B cell (primary cell): ENCODE measurements at regions not wholly inside any gene's neighbourhood (a gene's known extent, or its start where the extent isn't known, plus 50 kb on each side); places are given as distances from the start of the nearest gene placed in this dataset.

Experiments
- CTCF ChIP-seq: fragments of 200-600 bp; IDR thresholded peaks from one replicate; pipeline ENCODE4 v1.8.0; 2022; ENCODE audit warnings: antibody characterized with exemption, mild to moderate bottlenecking
- EZH2 ChIP-seq: IDR thresholded peaks from 2 replicates; pipeline ENCODE4 v1.6.1; 2012; ENCODE audit warnings: borderline replicate concordance, low read depth, mild to moderate bottlenecking, moderate library complexity, low read length; ENCODE audit not compliant: insufficient read depth, poor library complexity, severe bottlenecking

GRCh38 chr3:157572559-157573270 lies 69.5 kb upstream of the VEPH1 start:
- peak; percentile 77 for TF ChIP-seq CTCF
- TF ChIP-seq EZH2: no peak
